Naive thymus-derived CD4-positive, alpha-beta T cell (primary cell): ENCODE measurements at regions not wholly inside any gene's neighbourhood (a gene's known extent, or its start where the extent isn't known, plus 50 kb on each side); places are given as distances from the start of the nearest gene placed in this dataset.

Source experiments
- ATAC-seq: fragments of 150-1000 bp; cut with Tn5 transposase; 2 replicates; pipeline ENCODE4 v1.10.0; 2021; ENCODE audit warnings: mild to moderate bottlenecking, moderate library complexity
- CTCF ChIA-PET: fragments of 350-600 bp; sonication (Branson Sonifier 250); formaldehyde crosslinking; loops from one replicate; lab custom pipeline; 2021; ENCODE audit warnings: antibody characterized with exemption; lab: Charles Lee
- POLR2A ChIA-PET: fragments of 350-600 bp; sonication (Branson Sonifier 250); formaldehyde crosslinking; loops from one replicate; lab custom pipeline; 2021; ENCODE audit warnings: antibody characterized with exemption, inconsistent platforms; lab: Charles Lee
- DNase-seq, 9 donors: peaks; one replicate each; pipeline versions ENCODE4 v3.0.0 to v3.0.0-alpha.2; 2020 to 2022; ENCODE audit warnings: mixed read lengths in 1 of 9
- H3K27ac ChIP-seq: one replicate; pipeline ENCODE4 v1.7.0; 2013; ENCODE audit warnings: mild to moderate bottlenecking, low read depth, low read length, moderate library complexity
- H3K27me3 ChIP-seq, 2 donors: one replicate each; pipeline ENCODE4 v1.7.0; 2013; ENCODE audit warnings: low read length in 2 of 2, mild to moderate bottlenecking in 2 of 2, moderate library complexity in 2 of 2; ENCODE audit not compliant: control insufficient read depth in 2 of 2, insufficient read depth in 2 of 2
- H3K36me3 ChIP-seq, 3 experiments: 1 replicate in 2 of 3; 2 replicates in 1 of 3; pipeline ENCODE4 v1.7.0; 2013; ENCODE audit warnings: low read length in 3 of 3, mild to moderate bottlenecking in 3 of 3, moderate library complexity in 1 of 3; ENCODE audit not compliant: insufficient read depth in 3 of 3, control insufficient read depth in 2 of 3
- H3K4me1 ChIP-seq, 2 donors: one replicate each; pipeline ENCODE4 v1.7.0; 2013; ENCODE audit warnings: low read length in 2 of 2, mild to moderate bottlenecking in 2 of 2, moderate library complexity in 1 of 2; ENCODE audit not compliant: control insufficient read depth in 2 of 2, insufficient read depth in 2 of 2
- H3K4me3 ChIP-seq: 2 replicates; pipeline ENCODE4 v1.7.0; 2013; ENCODE audit warnings: mild to moderate bottlenecking, low read length
- H3K9me3 ChIP-seq, 3 experiments: 1 replicate in 2 of 3; 2 replicates in 1 of 3; pipeline ENCODE4 v1.7.0; 2013; ENCODE audit warnings: low read length in 3 of 3; ENCODE audit not compliant: control insufficient read depth in 2 of 3
- H3K27ac Mint-ChIP-seq, 9 donors: one replicate each; pipeline ENCODE4 v1.8.0; 2020 to 2022; ENCODE audit warnings: mixed read lengths in 9 of 9, mild to moderate bottlenecking in 8 of 9, moderate library complexity in 5 of 9, inconsistent platforms in 2 of 9
- H3K27me3 Mint-ChIP-seq, 5 donors: one replicate each; pipeline ENCODE4 v1.8.0; 2021 to 2022; ENCODE audit warnings: mixed read lengths in 5 of 5, mild to moderate bottlenecking in 1 of 5
- H3K36me3 Mint-ChIP-seq, 5 donors: one replicate each; pipeline ENCODE4 v1.8.0; 2020 to 2022; ENCODE audit warnings: mixed read lengths in 5 of 5, mild to moderate bottlenecking in 3 of 5, inconsistent platforms in 1 of 5
- H3K4me1 Mint-ChIP-seq, 7 donors: one replicate each; pipeline ENCODE4 v1.8.0; 2020 to 2022; ENCODE audit warnings: mixed read lengths in 7 of 7, mild to moderate bottlenecking in 3 of 7, inconsistent platforms in 1 of 7
- H3K4me3 Mint-ChIP-seq, 10 donors: one replicate each; pipeline ENCODE4 v1.8.0; 2020 to 2022; ENCODE audit warnings: mild to moderate bottlenecking in 10 of 10, mixed read lengths in 10 of 10, moderate library complexity in 6 of 10, inconsistent platforms in 2 of 10
- H3K9me3 Mint-ChIP-seq, 11 donors: one replicate each; pipeline ENCODE4 v1.8.0; 2020 to 2022; ENCODE audit warnings: mixed read lengths in 11 of 11, mild to moderate bottlenecking in 4 of 11, inconsistent platforms in 1 of 11, moderate library complexity in 1 of 11
- intact Hi-C, 2 donors: fragments of 100-400 bp; cut with micrococcal nuclease; formaldehyde crosslinking; loops; one replicate each; pipeline ENCODE4 v1.15.1; 2023

GRCh38 chr18:39825485-39826150, 2129.4 kb upstream of the PIK3C3 start:
- no peaks in the 10 kb centered on the region for H3K27me3 Mint-ChIP-seq
- Histone ChIP-seq H3K27ac (no peak overlapping the region), H3K9me3 (no peaks in the 10 kb centered on the region), H3K36me3 (no peaks in the 10 kb centered on the region), H3K4me1 (no peaks in the 10 kb centered on the region), H3K4me3 (no peak overlapping the region), H3K27me3 (no peaks in the 10 kb centered on the region)
- DNase-seq, result no peak
- no peak for ATAC-seq
- H3K27ac Mint-ChIP-seq, result no peak overlapping the region
- ChIA-PET POLR2A (no interaction called here), CTCF (interaction anchor here (0.7 kb wide), 1 partner anchor 23 kb away, joined by 3 read pairs; no protein-coding TSS in a partner anchor)
- intact Hi-C loops, result no loop called here
- H3K36me3 Mint-ChIP-seq, result no peaks in the 10 kb centered on the region
- H3K4me1 Mint-ChIP-seq, result no peaks in the 10 kb centered on the region
- peaks cover 0 to 16% (median 3%) of the 10 kb centered on the region in 11 donors for H3K9me3 Mint-ChIP-seq
- no peak overlapping the region for H3K4me3 Mint-ChIP-seq

- Mint-ChIP-seq H3K36me3 (peaks cover 0 to 3% (median 0%) of the 10 kb centered on the region in 5 donors), H3K4me3 (no peak overlapping the region), H3K4me1 (no peaks in the 10 kb centered on the region), H3K27ac (no peak overlapping the region), H3K27me3 (no peaks in the 10 kb centered on the region), H3K9me3 (peaks cover 0 to 22% (median 6%) of the 10 kb centered on the region in 11 donors)
- no peaks in the 10 kb centered on the region for H3K36me3 ChIP-seq
- peaks cover 0 to 4% (median 0%) of the 10 kb centered on the region in 3 experiments for H3K9me3 ChIP-seq
- ChIA-PET POLR2A (no interaction called here), CTCF (no interaction called here)
- intact Hi-C loops, result no loop called here
- ATAC-seq (no peak), DNase-seq (no peak)
- no peak overlapping the region for H3K4me3 ChIP-seq
- no peaks in the 10 kb centered on the region for H3K4me1 ChIP-seq
- H3K27me3 ChIP-seq, result no peaks in the 10 kb centered on the region
- no peak overlapping the region for H3K27ac ChIP-seq
These were observed 2148.5 kb upstream of the PIK3C3 start for GRCh38 chr18:39806525-39806924.

GRCh38 chr18:39805218-39805617, 2149.8 kb upstream of the PIK3C3 start:
- ChIA-PET POLR2A (no interaction called here), CTCF (no interaction called here)
- H3K4me1 Mint-ChIP-seq, result peaks cover 0 to 2% (median 0%) of the 10 kb centered on the region in 7 donors
- H3K9me3 ChIP-seq, result peaks cover 0 to 6% (median 0%) of the 10 kb centered on the region in 3 experiments
- H3K36me3 Mint-ChIP-seq, result peaks cover 0 to 3% (median 0%) of the 10 kb centered on the region in 5 donors
- no peak overlapping the region for H3K27ac Mint-ChIP-seq
- ATAC-seq (no peak), DNase-seq (no peak)
- H3K27me3 ChIP-seq, result no peaks in the 10 kb centered on the region
- intact Hi-C loops, result no loop called here
- H3K4me3 ChIP-seq, result no peak overlapping the region
- H3K4me1 ChIP-seq, result no peaks in the 10 kb centered on the region
- H3K9me3 Mint-ChIP-seq, result peaks cover 0 to 23% (median 4%) of the 10 kb centered on the region in 11 donors
- H3K36me3 ChIP-seq, result no peaks in the 10 kb centered on the region
- H3K27me3 Mint-ChIP-seq, result no peaks in the 10 kb centered on the region
- no peak overlapping the region for H3K4me3 Mint-ChIP-seq
- no peak overlapping the region for H3K27ac ChIP-seq

DNA sequence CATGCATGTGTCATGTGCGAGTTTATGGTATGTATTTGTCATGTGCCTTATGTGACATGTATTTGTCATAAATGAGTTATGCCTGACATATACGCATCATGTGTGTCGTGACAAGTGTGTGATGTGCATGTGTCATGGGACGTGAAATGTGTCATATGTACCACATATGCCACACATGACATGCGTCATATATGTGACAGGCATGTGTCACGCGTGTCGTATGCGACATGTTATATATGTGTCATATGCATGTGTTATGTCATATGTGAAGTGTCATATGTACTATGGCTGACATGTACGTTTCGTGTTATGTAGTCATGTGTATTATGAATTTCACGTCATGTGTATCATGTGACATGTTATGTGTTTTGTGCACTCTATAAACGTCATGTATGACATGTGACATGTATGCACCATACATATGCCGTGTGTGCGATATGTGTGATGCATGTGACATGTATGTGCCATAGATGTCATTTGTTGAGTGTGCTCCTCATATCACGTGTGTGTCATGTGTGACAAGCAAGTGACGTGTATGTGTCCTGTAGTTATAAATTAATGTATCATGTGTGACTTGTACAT, 2152.3 kb upstream of the PIK3C3 start:
- H3K9me3 ChIP-seq, result peaks cover 0 to 6% (median 0%) of the 10 kb centered on the region in 3 experiments
- no peaks in the 10 kb centered on the region for H3K36me3 ChIP-seq
- intact Hi-C loops, result no loop called here
- ChIA-PET CTCF (no interaction called here), POLR2A (no interaction called here)
- no peak overlapping the region for H3K27ac ChIP-seq
- no peak for ATAC-seq
- peaks cover 0 to 6% (median 0%) of the 10 kb centered on the region in 5 donors for H3K36me3 Mint-ChIP-seq
- peaks cover 0 to 8% (median 0%) of the 10 kb centered on the region in 7 donors for H3K4me1 Mint-ChIP-seq
- no peak for DNase-seq
- H3K9me3 Mint-ChIP-seq, result peaks cover 0 to 22% (median 3%) of the 10 kb centered on the region in 11 donors
- H3K27ac Mint-ChIP-seq, result no peak overlapping the region
- peaks cover 0 to 9% (median 6%) of the 10 kb centered on the region in 5 donors for H3K27me3 Mint-ChIP-seq
- no peak overlapping the region for H3K4me3 ChIP-seq
- no peaks in the 10 kb centered on the region for H3K4me1 ChIP-seq
- no peak overlapping the region for H3K4me3 Mint-ChIP-seq
- H3K27me3 ChIP-seq, result no peaks in the 10 kb centered on the region

- no peaks in the 10 kb centered on the region for H3K4me1 ChIP-seq
- no peak for DNase-seq
- Mint-ChIP-seq H3K9me3 (peaks cover 1 to 22% (median 5%) of the 10 kb centered on the region in 11 donors), H3K27ac (no peak overlapping the region), H3K36me3 (peaks cover 0 to 6% (median 0%) of the 10 kb centered on the region in 5 donors), H3K4me1 (peaks cover 0 to 8% (median 0%) of the 10 kb centered on the region in 7 donors), H3K4me3 (no peak overlapping the region), H3K27me3 (peaks cover 0 to 9% (median 6%) of the 10 kb centered on the region in 5 donors)
- CTCF ChIA-PET, result no interaction called here
- H3K27ac ChIP-seq, result no peak overlapping the region
- peaks cover 0 to 6% (median 0%) of the 10 kb centered on the region in 3 experiments for H3K9me3 ChIP-seq
- ATAC-seq, result no peak
- no peaks in the 10 kb centered on the region for H3K27me3 ChIP-seq
- no peaks in the 10 kb centered on the region for H3K36me3 ChIP-seq
- H3K4me3 ChIP-seq, result no peak overlapping the region
- intact Hi-C loops, result no loop called here
- POLR2A ChIA-PET, result no interaction called here
These were observed 2153.2 kb upstream of the PIK3C3 start for GRCh38 chr18:39801848-39802247.

DNA sequence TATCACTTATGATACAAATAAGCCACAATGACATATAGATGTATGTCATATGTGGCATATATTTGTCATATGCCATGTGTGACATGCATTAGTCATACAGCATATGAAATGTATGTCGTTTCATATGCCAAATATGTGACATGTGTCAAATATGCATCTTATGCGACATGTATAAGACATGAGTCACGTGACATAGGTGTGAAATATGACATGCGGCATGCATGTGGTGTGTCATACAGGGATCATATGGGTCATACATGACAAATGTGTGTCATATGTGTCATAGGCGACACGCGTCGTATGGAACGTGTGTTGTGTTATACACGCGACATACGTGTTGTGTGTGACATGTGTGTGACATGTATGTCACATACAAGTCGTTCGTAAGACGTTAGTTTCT, 2154.0 kb upstream of the PIK3C3 start:
- no peaks in the 10 kb centered on the region for H3K36me3 ChIP-seq
- H3K9me3 ChIP-seq, result peaks cover 0 to 6% (median 0%) of the 10 kb centered on the region in 3 experiments
- no peak overlapping the region for H3K27ac Mint-ChIP-seq
- H3K4me1 Mint-ChIP-seq, result peaks cover 0 to 8% (median 0%) of the 10 kb centered on the region in 7 donors
- no peak overlapping the region for H3K4me3 Mint-ChIP-seq
- ATAC-seq (no peak), DNase-seq (no peak)
- no peaks in the 10 kb centered on the region for H3K27me3 ChIP-seq
- no peaks in the 10 kb centered on the region for H3K4me1 ChIP-seq
- ChIA-PET CTCF (no interaction called here), POLR2A (no interaction called here)
- intact Hi-C loops, result no loop called here
- peaks cover 1 to 22% (median 5%) of the 10 kb centered on the region in 11 donors for H3K9me3 Mint-ChIP-seq
- H3K27ac ChIP-seq, result no peak overlapping the region
- H3K4me3 ChIP-seq, result no peak overlapping the region
- peaks cover 0 to 6% (median 0%) of the 10 kb centered on the region in 5 donors for H3K36me3 Mint-ChIP-seq
- H3K27me3 Mint-ChIP-seq, result peaks cover 0 to 9% (median 6%) of the 10 kb centered on the region in 5 donors
